ENCODE measurements at regions not wholly inside any gene's neighbourhood (a gene's known extent, or its start where the extent isn't known, plus 50 kb on each side); places are given as distances from the start of the nearest gene placed in this dataset.

GRCh38 chr11:87954476-87954875, 220.8 kb downstream of the RAB38 start:
- no peak for TF ChIP-seq CTCF (IDR thresholded peaks at IDR 0.05)
- no peak for TF ChIP-seq POLR2A (IDR thresholded peaks at IDR 0.05)
